OCI-LY1 (cell line): ENCODE measurements at regions not wholly inside any gene's neighbourhood (a gene's known extent, or its start where the extent isn't known, plus 50 kb on each side); places are given as distances from the start of the nearest gene placed in this dataset.

Experiments used
- H2AFZ ChIP-seq: fragments of 200-600 bp; sonication (generic), shearing (Covaris generic); 2 replicates; pipeline ENCODE4 v1.6.0; 2014; ENCODE audit warnings: antibody characterized with exemption, mild to moderate bottlenecking, low read length
- H3F3A ChIP-seq: fragments of 200-600 bp; sonication (generic), shearing (Covaris generic); 2 replicates; pipeline ENCODE4 v1.6.0; 2014; ENCODE audit warnings: mild to moderate bottlenecking, antibody characterized with exemption, low read length, moderate library complexity; ENCODE audit not compliant: insufficient read depth
- H3K27ac ChIP-seq: fragments of 200-600 bp; sonication (generic); 2 replicates; pipeline ENCODE4 v1.5.1; 2014; ENCODE audit warnings: low read length, mixed run types, mild to moderate bottlenecking, low read depth; ENCODE audit not compliant: poor library complexity, severe bottlenecking
- H3K27me3 ChIP-seq: fragments of 200-600 bp; sonication (generic); 2 replicates; pipeline ENCODE4 v1.6.0; 2014; ENCODE audit warnings: antibody characterized with exemption, mild to moderate bottlenecking, low read length, moderate library complexity; ENCODE audit not compliant: insufficient read depth
- H3K36me3 ChIP-seq: fragments of 200-600 bp; sonication (generic); 2 replicates; pipeline ENCODE4 v1.6.1; 2014; ENCODE audit warnings: mild to moderate bottlenecking, antibody characterized with exemption, low read length, moderate library complexity, mixed read lengths; ENCODE audit not compliant: insufficient read depth
- H3K4me1 ChIP-seq: fragments of 200-600 bp; sonication (generic); 2 replicates; pipeline ENCODE4 v1.5.1; 2014; ENCODE audit warnings: mild to moderate bottlenecking, low read length, moderate library complexity; ENCODE audit not compliant: insufficient read depth, severe bottlenecking
- H3K4me2 ChIP-seq: fragments of 200-600 bp; sonication (generic), shearing (Covaris generic); 2 replicates; pipeline ENCODE4 v1.6.1; 2014; ENCODE audit warnings: low read length
- H3K4me3 ChIP-seq: fragments of 200-600 bp; sonication (generic); 2 replicates; pipeline ENCODE4 v1.5.1; 2014; ENCODE audit warnings: low read length, low read depth, mild to moderate bottlenecking, mixed read lengths; ENCODE audit not compliant: poor library complexity, severe bottlenecking
- H3K79me2 ChIP-seq: fragments of 200-600 bp; shearing (Covaris generic); 2 replicates; pipeline ENCODE4 v1.6.1; 2016; ENCODE audit warnings: mixed run types, low read length, mixed read lengths; ENCODE audit not compliant: insufficient read depth
- H3K9ac ChIP-seq: fragments of 200-600 bp; sonication (generic), shearing (Covaris generic); 2 replicates; pipeline ENCODE4 v1.6.1; 2014; ENCODE audit warnings: mild to moderate bottlenecking, low read length, mixed read lengths
- H3K9me2 ChIP-seq: fragments of 200-600 bp; sonication (generic), shearing (Covaris generic); 2 replicates; pipeline ENCODE4 v1.6.1; 2014; ENCODE audit warnings: low read depth, mild to moderate bottlenecking, low read length, mixed read lengths
- H3K9me3 ChIP-seq: fragments of 200-600 bp; shearing (Covaris generic); 2 replicates; pipeline ENCODE4 v1.6.1; 2014; ENCODE audit warnings: low read length, mixed read lengths
- H4K20me1 ChIP-seq: fragments of 200-600 bp; sonication (generic), shearing (Covaris generic); 2 replicates; pipeline ENCODE4 v1.6.0; 2016; ENCODE audit warnings: mild to moderate bottlenecking, low read length; ENCODE audit not compliant: insufficient read depth
- EZH2 ChIP-seq: fragments of 200-600 bp; sonication (generic), shearing (Covaris generic); IDR thresholded peaks from 2 replicates; pipeline ENCODE4 v1.8.0; 2017; ENCODE audit warnings: borderline replicate concordance, mixed run types, mild to moderate bottlenecking, antibody characterized with exemption, low read length, moderate library complexity, mixed read lengths
- TF ChIP-seq, protein P1 (sequence below): fragments of 200-600 bp; sonication (generic), shearing (Covaris generic); IDR thresholded peaks from 2 replicates; pipeline ENCODE4 v1.5.1; 2017; ENCODE audit warnings: mild to moderate bottlenecking, antibody characterized with exemption, low read length, moderate library complexity, mixed read lengths

DNA sequence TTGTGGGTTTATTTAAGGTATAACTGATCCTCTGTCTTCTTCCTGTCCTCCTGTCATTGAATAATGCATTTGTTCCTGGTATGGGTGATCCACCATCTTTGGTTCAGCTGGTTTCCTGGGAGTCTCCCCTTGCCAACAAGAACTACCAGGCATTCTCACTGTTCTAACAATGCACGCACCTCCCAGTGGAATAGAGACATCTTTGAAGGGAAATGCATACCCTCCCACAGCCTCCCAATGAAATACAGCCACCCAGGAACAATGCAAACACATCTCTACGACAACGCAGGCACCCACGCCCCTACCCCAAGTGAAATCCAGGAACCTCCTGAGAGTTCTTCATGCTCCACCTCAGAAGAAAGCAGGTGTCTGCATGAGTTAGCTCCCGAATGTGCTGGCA, 318.0 kb downstream of the SOX11 start:
- Histone ChIP-seq H3K27me3 (no peaks in the 10 kb centered on the region), H3K9me2 (no peaks in the 10 kb centered on the region), H3F3A (no peaks in the 10 kb centered on the region), H3K9ac (no peak overlapping the region), H3K9me3 (no peaks in the 10 kb centered on the region), H2AFZ (no peak overlapping the region), H3K36me3 (no peaks in the 10 kb centered on the region; the same call in 1 of the 2 replicates), H4K20me1 (no peaks in the 10 kb centered on the region), H3K79me2 (no peaks in the 10 kb centered on the region), H3K4me3 (no peak overlapping the region), H3K4me1 (no peaks in the 10 kb centered on the region), H3K4me2 (no peak overlapping the region), H3K27ac (no peak overlapping the region)
- TF ChIP-seq, protein P1, sequence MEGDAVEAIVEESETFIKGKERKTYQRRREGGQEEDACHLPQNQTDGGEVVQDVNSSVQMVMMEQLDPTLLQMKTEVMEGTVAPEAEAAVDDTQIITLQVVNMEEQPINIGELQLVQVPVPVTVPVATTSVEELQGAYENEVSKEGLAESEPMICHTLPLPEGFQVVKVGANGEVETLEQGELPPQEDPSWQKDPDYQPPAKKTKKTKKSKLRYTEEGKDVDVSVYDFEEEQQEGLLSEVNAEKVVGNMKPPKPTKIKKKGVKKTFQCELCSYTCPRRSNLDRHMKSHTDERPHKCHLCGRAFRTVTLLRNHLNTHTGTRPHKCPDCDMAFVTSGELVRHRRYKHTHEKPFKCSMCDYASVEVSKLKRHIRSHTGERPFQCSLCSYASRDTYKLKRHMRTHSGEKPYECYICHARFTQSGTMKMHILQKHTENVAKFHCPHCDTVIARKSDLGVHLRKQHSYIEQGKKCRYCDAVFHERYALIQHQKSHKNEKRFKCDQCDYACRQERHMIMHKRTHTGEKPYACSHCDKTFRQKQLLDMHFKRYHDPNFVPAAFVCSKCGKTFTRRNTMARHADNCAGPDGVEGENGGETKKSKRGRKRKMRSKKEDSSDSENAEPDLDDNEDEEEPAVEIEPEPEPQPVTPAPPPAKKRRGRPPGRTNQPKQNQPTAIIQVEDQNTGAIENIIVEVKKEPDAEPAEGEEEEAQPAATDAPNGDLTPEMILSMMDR = no peak
- no peak for TF ChIP-seq EZH2

DNA sequence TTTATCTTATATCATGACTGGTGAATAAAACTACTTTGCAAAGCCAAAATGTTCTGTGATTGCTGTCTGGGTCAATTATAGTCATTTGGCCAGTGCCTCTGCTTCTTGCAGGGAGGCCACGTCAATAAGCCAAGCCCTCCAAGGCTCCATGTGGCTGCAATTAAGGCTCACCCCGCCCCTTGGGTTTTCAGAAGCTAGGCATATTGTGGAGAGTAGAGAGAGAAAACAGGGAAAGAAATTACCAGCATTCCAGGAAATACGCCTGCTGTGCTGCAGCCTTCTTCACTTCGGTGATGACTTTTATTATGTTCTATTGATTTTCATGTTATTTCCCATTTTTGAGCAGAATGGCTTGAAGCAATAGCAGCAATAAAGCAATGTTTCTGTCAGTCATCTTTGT, 319.7 kb downstream of the SOX11 start:
- no peak overlapping the region for H3K9ac ChIP-seq
- H3K4me2 ChIP-seq = no peak overlapping the region
- H3K9me3 ChIP-seq = no peaks in the 10 kb centered on the region
- no peaks in the 10 kb centered on the region for H3K4me1 ChIP-seq
- H2AFZ ChIP-seq = no peak overlapping the region
- TF ChIP-seq EZH2 = no peak
- TF ChIP-seq, protein P1 = no peak
- no peak overlapping the region for H3K4me3 ChIP-seq
- H3F3A ChIP-seq = no peaks in the 10 kb centered on the region
- H4K20me1 ChIP-seq = no peaks in the 10 kb centered on the region
- no peaks in the 10 kb centered on the region for H3K27me3 ChIP-seq
- H3K36me3 ChIP-seq = no peaks in the 10 kb centered on the region; the same call in 1 of the 2 replicates
- H3K79me2 ChIP-seq = no peaks in the 10 kb centered on the region
- no peak overlapping the region for H3K27ac ChIP-seq
- H3K9me2 ChIP-seq = no peaks in the 10 kb centered on the region

DNA sequence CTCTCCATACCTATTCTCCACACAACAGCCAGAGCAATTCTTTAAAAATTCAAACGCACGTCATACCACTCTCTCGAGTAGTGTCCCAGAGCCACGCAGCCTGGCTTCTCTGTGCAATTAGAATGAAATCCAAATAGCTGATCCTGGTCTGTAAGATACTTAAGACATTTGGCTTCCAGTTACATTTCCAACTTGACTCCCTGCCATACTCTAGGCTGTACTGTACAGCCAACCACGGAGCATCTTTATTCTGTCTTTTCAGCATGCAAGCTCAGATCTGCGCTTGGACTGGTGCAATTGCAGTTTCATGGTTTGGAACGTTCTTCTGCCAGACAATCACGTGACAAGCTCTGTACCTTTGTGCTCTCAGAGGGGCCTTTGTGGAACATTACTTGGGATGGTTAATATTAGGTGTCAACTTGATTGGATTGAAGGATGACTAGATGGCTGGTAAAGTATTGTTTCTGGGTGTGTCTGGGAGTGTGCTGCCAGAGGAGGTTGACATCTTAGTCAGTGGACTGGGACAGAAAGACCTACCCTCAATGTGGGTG, 325.6 kb downstream of the SOX11 start:
- H3K9ac ChIP-seq = no peak overlapping the region
- no peaks in the 10 kb centered on the region for H4K20me1 ChIP-seq
- H3K4me1 ChIP-seq = no peaks in the 10 kb centered on the region
- H3K36me3 ChIP-seq = no peaks in the 10 kb centered on the region; the same call in 1 of the 2 replicates
- H3K4me3 ChIP-seq = no peak overlapping the region
- no peaks in the 10 kb centered on the region for H3K9me2 ChIP-seq
- no peak overlapping the region for H2AFZ ChIP-seq
- H3K79me2 ChIP-seq = no peaks in the 10 kb centered on the region
- no peak for TF ChIP-seq EZH2
- TF ChIP-seq, protein P1 = no peak
- H3K9me3 ChIP-seq = no peaks in the 10 kb centered on the region
- H3K27ac ChIP-seq = no peak overlapping the region
- no peaks in the 10 kb centered on the region for H3K27me3 ChIP-seq
- H3K4me2 ChIP-seq = no peak overlapping the region
- no peaks in the 10 kb centered on the region for H3F3A ChIP-seq
